ENCODE measurements at regions not wholly inside any gene's neighbourhood (a gene's known extent, or its start where the extent isn't known, plus 50 kb on each side); places are given as distances from the start of the nearest gene placed in this dataset.

DNA sequence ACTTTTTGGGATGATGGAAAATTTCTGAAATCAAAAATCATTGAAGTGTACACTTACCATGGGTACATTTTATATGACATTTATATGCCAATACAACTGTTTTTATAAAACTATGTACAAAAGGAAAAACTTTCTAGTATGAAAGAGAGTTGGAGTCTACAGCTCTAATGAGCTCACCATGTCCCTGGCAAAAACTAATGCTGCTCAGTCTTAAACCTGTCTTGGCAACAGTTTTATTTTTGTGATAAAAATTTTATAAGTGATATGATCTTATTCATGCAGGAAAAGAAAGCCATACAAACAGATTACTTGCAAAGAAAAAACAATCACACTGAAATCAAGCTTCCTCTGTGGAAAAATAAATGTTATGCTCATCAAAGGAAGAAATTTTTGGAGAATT lies 78.9 kb upstream of the RASEF start:
- intact Hi-C loops (cut with micrococcal nuclease; ENCODE audit: unreplicated experiment) (no loop called here), in situ Hi-C loops (cut with MboI) (no loop called here)
- Histone ChIP-seq H3K4me2 (ENCODE audit: control insufficient read depth, insufficient read depth) (no peak overlapping the region), H2AFZ (ENCODE audit: control insufficient read depth, low read depth, low read length) (no peak overlapping the region), H3K4me1 (ENCODE audit: control insufficient read depth, insufficient read depth, low read length) (no peaks in the 10 kb centered on the region), H3K27me3 (replicated peaks in 1 of 2; ENCODE audit: control insufficient read depth in 2 of 2, insufficient read depth in 2 of 2, low read length in 1 of 2) (no peaks in the 10 kb centered on the region), H3K27ac (ENCODE audit: control insufficient read depth, insufficient read depth) (no peak overlapping the region), H3K9ac (ENCODE audit: control insufficient read depth, insufficient read depth, low read length) (no peak overlapping the region), H4K20me1 (ENCODE audit: control insufficient read depth, insufficient read depth) (no peaks in the 10 kb centered on the region), H3K9me3 (replicated peaks; ENCODE audit: control insufficient read depth, insufficient read depth, low read length) (no peaks in the 10 kb centered on the region), H3K79me2 (ENCODE audit: control insufficient read depth, insufficient read depth, low read length) (no peaks in the 10 kb centered on the region), H3K4me3 (no peak overlapping the region), H3K36me3 (ENCODE audit: control insufficient read depth in 2 of 2, insufficient read depth in 2 of 2, low read length in 1 of 2) (no peaks in the 10 kb centered on the region)
- SMC1A ChIA-PET (ENCODE audit: uncharacterized antibody, unreplicated experiment): interaction anchor here (0.7 to 1.1 kb wide), 2 partner anchors 11 to 20 kb away, joined by 3 read pairs; no protein-coding TSS in a partner anchor
- POLR2A ChIA-PET: no interaction called here
- BruUV-seq (replicated peaks): no TSS peak
- no peak for ATAC-seq
- TF ChIP-seq CEBPB (IDR thresholded peaks at IDR 0.05; ENCODE audit: borderline replicate concordance in 1 of 2, low read depth in 2 of 2, low read length in 2 of 2) (no peak), MEF2A (IDR thresholded peaks at IDR 0.05; ENCODE audit: insufficient read depth, low read depth, low read length) (no peak), RUNX3 (IDR thresholded peaks at IDR 0.05; ENCODE audit: low read length) (no peak), SUZ12 (IDR thresholded peaks at IDR 0.05; ENCODE audit: unreplicated experiment) (no peak), JUNB (IDR thresholded peaks at IDR 0.05) (no peak)
- TF ChIP-seq, protein P1, sequence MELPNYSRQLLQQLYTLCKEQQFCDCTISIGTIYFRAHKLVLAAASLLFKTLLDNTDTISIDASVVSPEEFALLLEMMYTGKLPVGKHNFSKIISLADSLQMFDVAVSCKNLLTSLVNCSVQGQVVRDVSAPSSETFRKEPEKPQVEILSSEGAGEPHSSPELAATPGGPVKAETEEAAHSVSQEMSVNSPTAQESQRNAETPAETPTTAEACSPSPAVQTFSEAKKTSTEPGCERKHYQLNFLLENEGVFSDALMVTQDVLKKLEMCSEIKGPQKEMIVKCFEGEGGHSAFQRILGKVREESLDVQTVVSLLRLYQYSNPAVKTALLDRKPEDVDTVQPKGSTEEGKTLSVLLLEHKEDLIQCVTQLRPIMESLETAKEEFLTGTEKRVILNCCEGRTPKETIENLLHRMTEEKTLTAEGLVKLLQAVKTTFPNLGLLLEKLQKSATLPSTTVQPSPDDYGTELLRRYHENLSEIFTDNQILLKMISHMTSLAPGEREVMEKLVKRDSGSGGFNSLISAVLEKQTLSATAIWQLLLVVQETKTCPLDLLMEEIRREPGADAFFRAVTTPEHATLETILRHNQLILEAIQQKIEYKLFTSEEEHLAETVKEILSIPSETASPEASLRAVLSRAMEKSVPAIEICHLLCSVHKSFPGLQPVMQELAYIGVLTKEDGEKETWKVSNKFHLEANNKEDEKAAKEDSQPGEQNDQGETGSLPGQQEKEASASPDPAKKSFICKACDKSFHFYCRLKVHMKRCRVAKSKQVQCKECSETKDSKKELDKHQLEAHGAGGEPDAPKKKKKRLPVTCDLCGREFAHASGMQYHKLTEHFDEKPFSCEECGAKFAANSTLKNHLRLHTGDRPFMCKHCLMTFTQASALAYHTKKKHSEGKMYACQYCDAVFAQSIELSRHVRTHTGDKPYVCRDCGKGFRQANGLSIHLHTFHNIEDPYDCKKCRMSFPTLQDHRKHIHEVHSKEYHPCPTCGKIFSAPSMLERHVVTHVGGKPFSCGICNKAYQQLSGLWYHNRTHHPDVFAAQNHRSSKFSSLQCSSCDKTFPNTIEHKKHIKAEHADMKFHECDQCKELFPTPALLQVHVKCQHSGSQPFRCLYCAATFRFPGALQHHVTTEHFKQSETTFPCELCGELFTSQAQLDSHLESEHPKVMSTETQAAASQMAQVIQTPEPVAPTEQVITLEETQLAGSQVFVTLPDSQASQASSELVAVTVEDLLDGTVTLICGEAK (IDR thresholded peaks at IDR 0.05; ENCODE audit: borderline replicate concordance): no peak
- TF ChIP-seq, protein P2, sequence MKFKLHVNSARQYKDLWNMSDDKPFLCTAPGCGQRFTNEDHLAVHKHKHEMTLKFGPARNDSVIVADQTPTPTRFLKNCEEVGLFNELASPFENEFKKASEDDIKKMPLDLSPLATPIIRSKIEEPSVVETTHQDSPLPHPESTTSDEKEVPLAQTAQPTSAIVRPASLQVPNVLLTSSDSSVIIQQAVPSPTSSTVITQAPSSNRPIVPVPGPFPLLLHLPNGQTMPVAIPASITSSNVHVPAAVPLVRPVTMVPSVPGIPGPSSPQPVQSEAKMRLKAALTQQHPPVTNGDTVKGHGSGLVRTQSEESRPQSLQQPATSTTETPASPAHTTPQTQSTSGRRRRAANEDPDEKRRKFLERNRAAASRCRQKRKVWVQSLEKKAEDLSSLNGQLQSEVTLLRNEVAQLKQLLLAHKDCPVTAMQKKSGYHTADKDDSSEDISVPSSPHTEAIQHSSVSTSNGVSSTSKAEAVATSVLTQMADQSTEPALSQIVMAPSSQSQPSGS (IDR thresholded peaks at IDR 0.05; ENCODE audit: low read length): no peak
- DNase-seq (ENCODE audit: low read depth, low spot score): no peak
- CTCF ChIA-PET: interaction anchor here (0.6 kb wide), 1 partner anchor 278 kb away, joined by 3 read pairs; no protein-coding TSS in a partner anchor
- RAD21 ChIA-PET (ENCODE audit: unreplicated experiment): no interaction called here
- FAIRE-seq: no peak

Measured in GM12878 (cell line).